Activated T-helper 1 cell treated with anti-CD3 and anti-CD28 coated beads, Interleukin-12 subunit alpha, Interleukin-12 subunit beta, Interleukin-2, Interleukin-4 antibody, amounts not matched to agents 30 ng/mL and 10 ng/mL and 1 ng/mL, durations not matched to agents 14 hours and 24 hours and 36 hours (primary cell): ENCODE measurements at regions not wholly inside any gene's neighbourhood (a gene's known extent, or its start where the extent isn't known, plus 50 kb on each side); places are given as distances from the start of the nearest gene placed in this dataset.

Experiments used
- DNase-seq: peaks from one replicate; pipeline ENCODE4 v3.0.0; 2021; ENCODE audit warnings: low spot score
- H3K27ac Mint-ChIP-seq: one replicate; pipeline ENCODE4 v1.8.0; 2021; ENCODE audit warnings: mild to moderate bottlenecking, mixed read lengths
- H3K27me3 Mint-ChIP-seq: one replicate; pipeline ENCODE4 v1.8.0; 2022; ENCODE audit warnings: mild to moderate bottlenecking, moderate library complexity, mixed read lengths; ENCODE audit not compliant: insufficient read depth
- H3K36me3 Mint-ChIP-seq: one replicate; pipeline ENCODE4 v1.8.0; 2021; ENCODE audit warnings: low read depth, mixed read lengths
- H3K4me1 Mint-ChIP-seq: one replicate; pipeline ENCODE4 v1.8.0; 2021; ENCODE audit warnings: low read depth, mixed read lengths
- H3K4me3 Mint-ChIP-seq: one replicate; pipeline ENCODE4 v1.8.0; 2021; ENCODE audit warnings: mild to moderate bottlenecking, moderate library complexity, mixed read lengths
- H3K9me3 Mint-ChIP-seq: one replicate; pipeline ENCODE4 v1.8.0; 2021; ENCODE audit warnings: mixed read lengths
- intact Hi-C: fragments of 100-400 bp; cut with micrococcal nuclease; formaldehyde crosslinking; loops from one replicate; pipeline ENCODE4 v1.15.1; 2024

GRCh38 chr19:28399187-28399586 lies 813.8 kb downstream of the UQCRFS1 start:
- no peak overlapping the region for H3K27ac Mint-ChIP-seq
- H3K4me1 Mint-ChIP-seq, result peaks cover 59% of the 10 kb centered on the region
- H3K27me3 Mint-ChIP-seq, result no peaks in the 10 kb centered on the region
- peaks cover 3% of the 10 kb centered on the region for H3K36me3 Mint-ChIP-seq
- peaks cover 8% of the 10 kb centered on the region for H3K9me3 Mint-ChIP-seq
- no peak for DNase-seq
- no peak overlapping the region for H3K4me3 Mint-ChIP-seq
- intact Hi-C loops, result no loop called here

GRCh38 chr19:28397800-28398199 lies 815.2 kb downstream of the UQCRFS1 start:
- no peak overlapping the region for H3K27ac Mint-ChIP-seq
- H3K9me3 Mint-ChIP-seq, result peaks cover 8% of the 10 kb centered on the region
- H3K4me3 Mint-ChIP-seq, result no peak overlapping the region
- H3K36me3 Mint-ChIP-seq, result no peaks in the 10 kb centered on the region
- H3K27me3 Mint-ChIP-seq, result no peaks in the 10 kb centered on the region
- DNase-seq, result no peak
- peaks cover 58% of the 10 kb centered on the region for H3K4me1 Mint-ChIP-seq
- intact Hi-C loops, result no loop called here

GRCh38 chr19:28397306-28397705 lies 815.6 kb downstream of the UQCRFS1 start:
- intact Hi-C loops, result no loop called here
- Mint-ChIP-seq H3K27ac (no peak overlapping the region), H3K36me3 (no peaks in the 10 kb centered on the region), H3K27me3 (no peaks in the 10 kb centered on the region), H3K4me1 (peaks cover 58% of the 10 kb centered on the region), H3K9me3 (peaks cover 8% of the 10 kb centered on the region), H3K4me3 (no peak overlapping the region)
- DNase-seq, result no peak

GRCh38 chr19:28396287-28396831 lies 816.6 kb downstream of the UQCRFS1 start:
- no peaks in the 10 kb centered on the region for H3K36me3 Mint-ChIP-seq
- no peak overlapping the region for H3K27ac Mint-ChIP-seq
- no peak for DNase-seq
- H3K27me3 Mint-ChIP-seq, result no peaks in the 10 kb centered on the region
- peaks cover 54% of the 10 kb centered on the region for H3K4me1 Mint-ChIP-seq
- no peak overlapping the region for H3K4me3 Mint-ChIP-seq
- H3K9me3 Mint-ChIP-seq, result peaks cover 8% of the 10 kb centered on the region
- intact Hi-C loops, result no loop called here

- H3K36me3 Mint-ChIP-seq, result no peaks in the 10 kb centered on the region
- H3K9me3 Mint-ChIP-seq, result peaks cover 4% of the 10 kb centered on the region
- H3K27me3 Mint-ChIP-seq, result no peaks in the 10 kb centered on the region
- intact Hi-C loops, result no loop called here
- H3K27ac Mint-ChIP-seq, result peak overlapping the region; percentile 88
- DNase-seq, result no peak
- H3K4me1 Mint-ChIP-seq, result peaks cover 45% of the 10 kb centered on the region
- H3K4me3 Mint-ChIP-seq, result peak overlapping the region; percentile 51
Measured at GRCh38 chr19:28394725-28395124, 818.2 kb downstream of the UQCRFS1 start.

- Mint-ChIP-seq H3K4me3 (peak overlapping the region; percentile 51), H3K9me3 (peaks cover 7% of the 10 kb centered on the region), H3K4me1 (peaks cover 54% of the 10 kb centered on the region), H3K36me3 (peaks cover 5% of the 10 kb centered on the region), H3K27me3 (no peaks in the 10 kb centered on the region), H3K27ac (peak overlapping the region; percentile 88)
- intact Hi-C loops, result no loop called here
- peak; percentile 30 for DNase-seq
Measured at GRCh38 chr19:28393574-28394336, 819.2 kb downstream of the UQCRFS1 start.

GRCh38 chr19:28388988-28389387 lies 824.0 kb downstream of the UQCRFS1 start:
- H3K36me3 Mint-ChIP-seq, result peaks cover 12% of the 10 kb centered on the region
- H3K27me3 Mint-ChIP-seq, result no peaks in the 10 kb centered on the region
- intact Hi-C loops, result loop anchor here (2.0 to 10.0 kb wide), 2 partner anchors 68 to 246 kb away; no protein-coding TSS in a partner anchor
- peak overlapping the region; percentile 52 for H3K4me3 Mint-ChIP-seq
- no peak for DNase-seq
- peaks cover 68% of the 10 kb centered on the region for H3K4me1 Mint-ChIP-seq
- peak overlapping the region; percentile 81 for H3K27ac Mint-ChIP-seq
- H3K9me3 Mint-ChIP-seq, result peaks cover 18% of the 10 kb centered on the region

- no peak for DNase-seq
- H3K36me3 Mint-ChIP-seq, result peaks cover 12% of the 10 kb centered on the region
- no peaks in the 10 kb centered on the region for H3K27me3 Mint-ChIP-seq
- H3K4me1 Mint-ChIP-seq, result peaks cover 71% of the 10 kb centered on the region
- no peak overlapping the region for H3K27ac Mint-ChIP-seq
- peaks cover 18% of the 10 kb centered on the region for H3K9me3 Mint-ChIP-seq
- H3K4me3 Mint-ChIP-seq, result no peak overlapping the region
- intact Hi-C loops, result loop anchor here (10.0 kb wide), 1 partner anchor 247 kb away; no protein-coding TSS in a partner anchor
Measured at GRCh38 chr19:28387507-28387906, 825.4 kb downstream of the UQCRFS1 start.

GRCh38 chr19:28386470-28386869 lies 826.5 kb downstream of the UQCRFS1 start:
- peak overlapping the region; percentile 86 for H3K27ac Mint-ChIP-seq
- no peaks in the 10 kb centered on the region for H3K27me3 Mint-ChIP-seq
- intact Hi-C loops, result loop anchor here (10.0 kb wide), 1 partner anchor 248 kb away; no protein-coding TSS in a partner anchor
- peaks cover 71% of the 10 kb centered on the region for H3K4me1 Mint-ChIP-seq
- H3K9me3 Mint-ChIP-seq, result peaks cover 18% of the 10 kb centered on the region
- H3K4me3 Mint-ChIP-seq, result peak overlapping the region; percentile 75
- DNase-seq, result no peak
- peaks cover 15% of the 10 kb centered on the region for H3K36me3 Mint-ChIP-seq

GRCh38 chr19:28386066-28386465 lies 826.9 kb downstream of the UQCRFS1 start:
- H3K9me3 Mint-ChIP-seq, result peaks cover 18% of the 10 kb centered on the region
- DNase-seq, result no peak
- peak overlapping the region; percentile 86 for H3K27ac Mint-ChIP-seq
- intact Hi-C loops, result loop anchor here (10.0 kb wide), 1 partner anchor 249 kb away; no protein-coding TSS in a partner anchor
- H3K36me3 Mint-ChIP-seq, result peaks cover 15% of the 10 kb centered on the region
- no peaks in the 10 kb centered on the region for H3K27me3 Mint-ChIP-seq
- peak overlapping the region; percentile 75 for H3K4me3 Mint-ChIP-seq
- peaks cover 73% of the 10 kb centered on the region for H3K4me1 Mint-ChIP-seq

GRCh38 chr19:28377077-28377476 lies 835.9 kb downstream of the UQCRFS1 start:
- Mint-ChIP-seq H3K27me3 (no peaks in the 10 kb centered on the region), H3K4me3 (no peak overlapping the region), H3K4me1 (peaks cover 18% of the 10 kb centered on the region), H3K9me3 (peaks cover 3% of the 10 kb centered on the region), H3K36me3 (peaks cover 7% of the 10 kb centered on the region), H3K27ac (no peak overlapping the region)
- peak; percentile 27 for DNase-seq
- intact Hi-C loops, result no loop called here

GRCh38 chr19:28374971-28375370 lies 838.0 kb downstream of the UQCRFS1 start:
- no peak overlapping the region for H3K4me3 Mint-ChIP-seq
- no peak overlapping the region for H3K27ac Mint-ChIP-seq
- no peak for DNase-seq
- peaks cover 14% of the 10 kb centered on the region for H3K9me3 Mint-ChIP-seq
- H3K4me1 Mint-ChIP-seq, result peaks cover 6% of the 10 kb centered on the region
- H3K27me3 Mint-ChIP-seq, result no peaks in the 10 kb centered on the region
- intact Hi-C loops, result no loop called here
- H3K36me3 Mint-ChIP-seq, result peaks cover 10% of the 10 kb centered on the region

- peaks cover 6% of the 10 kb centered on the region for H3K4me1 Mint-ChIP-seq
- no peak overlapping the region for H3K4me3 Mint-ChIP-seq
- H3K27me3 Mint-ChIP-seq, result no peaks in the 10 kb centered on the region
- peaks cover 14% of the 10 kb centered on the region for H3K9me3 Mint-ChIP-seq
- intact Hi-C loops, result no loop called here
- DNase-seq, result no peak
- H3K27ac Mint-ChIP-seq, result no peak overlapping the region
- peaks cover 7% of the 10 kb centered on the region for H3K36me3 Mint-ChIP-seq
Measured at GRCh38 chr19:28372576-28373247, 840.2 kb downstream of the UQCRFS1 start.
